GM19239 (cell line): ENCODE measurements at regions not wholly inside any gene's neighbourhood (a gene's known extent, or its start where the extent isn't known, plus 50 kb on each side); places are given as distances from the start of the nearest gene placed in this dataset.

Experiments
- DNase-seq: peaks from one replicate; pipeline ENCODE4 v3.0.0; 2011; ENCODE audit warnings: low spot score; ENCODE audit not compliant: insufficient read length
- FAIRE-seq: peaks from 2 replicates; lab custom pipeline; 2011; peaks lifted over from hg19 to GRCh38; lab: Jason Lieb, UNC

DNA sequence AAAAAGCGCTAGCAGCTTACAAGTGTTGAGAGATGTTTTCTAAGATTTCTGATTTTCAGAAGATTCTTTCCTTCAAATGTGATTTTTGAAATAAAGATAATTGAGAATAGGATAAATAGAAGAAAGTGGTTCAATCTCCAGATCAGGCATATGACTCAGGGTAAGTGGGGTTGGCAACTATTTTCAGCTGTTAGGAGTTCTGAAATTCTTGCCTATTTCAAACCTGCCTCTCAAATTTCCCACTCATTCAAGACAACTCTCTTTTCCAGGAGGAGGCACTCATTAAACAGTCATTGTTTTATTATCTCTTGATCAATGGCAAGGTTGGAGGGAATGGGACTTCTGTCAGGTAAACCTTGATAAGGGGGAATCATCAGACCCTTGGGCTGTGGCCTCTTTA lies 138.9 kb downstream of the HNMT start:
- FAIRE-seq (no peak), DNase-seq (no peak)

DNA sequence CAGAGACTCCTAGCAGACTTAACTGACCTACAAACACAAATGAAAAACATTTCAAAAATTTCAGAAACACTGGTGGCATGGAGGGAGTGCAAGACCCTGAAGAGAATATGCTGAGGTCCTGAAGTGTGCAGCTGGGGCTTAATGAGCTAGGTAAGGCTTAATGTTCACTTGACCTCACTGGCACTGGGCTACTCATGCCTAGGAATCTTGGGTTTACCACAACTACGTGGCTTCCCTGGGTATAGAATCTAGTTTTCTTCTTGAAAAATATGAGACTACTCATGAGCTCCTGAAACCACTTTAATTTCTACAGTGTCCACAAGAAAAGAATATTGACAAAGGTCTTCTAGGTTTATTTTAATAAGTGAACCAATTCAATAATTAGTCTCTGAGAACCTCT lies 139.8 kb downstream of the HNMT start:
- no peak for DNase-seq

DNA sequence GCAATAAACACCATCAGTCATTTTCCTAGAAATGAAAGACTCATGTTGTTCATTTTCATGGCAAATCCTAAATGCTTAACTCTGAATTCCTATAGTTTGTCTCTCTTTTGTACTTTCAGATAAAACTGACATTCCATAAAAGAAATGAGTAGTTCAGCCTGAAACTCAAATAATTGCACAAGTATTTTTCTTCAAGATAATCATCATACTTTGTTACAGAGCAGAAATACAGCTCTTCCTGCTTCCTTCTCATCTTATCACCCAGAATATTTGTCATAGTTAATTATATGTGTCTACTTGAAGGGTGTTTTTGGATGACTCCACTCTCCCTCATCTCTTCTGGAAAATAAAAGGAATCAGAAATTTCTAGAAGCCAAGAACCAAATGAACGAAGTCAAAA lies 141.1 kb downstream of the HNMT start:
- no peak for FAIRE-seq
- no peak for DNase-seq

More for the DNA sequence above, 139.8 kb downstream of the HNMT start:
- no peak for FAIRE-seq

DNA sequence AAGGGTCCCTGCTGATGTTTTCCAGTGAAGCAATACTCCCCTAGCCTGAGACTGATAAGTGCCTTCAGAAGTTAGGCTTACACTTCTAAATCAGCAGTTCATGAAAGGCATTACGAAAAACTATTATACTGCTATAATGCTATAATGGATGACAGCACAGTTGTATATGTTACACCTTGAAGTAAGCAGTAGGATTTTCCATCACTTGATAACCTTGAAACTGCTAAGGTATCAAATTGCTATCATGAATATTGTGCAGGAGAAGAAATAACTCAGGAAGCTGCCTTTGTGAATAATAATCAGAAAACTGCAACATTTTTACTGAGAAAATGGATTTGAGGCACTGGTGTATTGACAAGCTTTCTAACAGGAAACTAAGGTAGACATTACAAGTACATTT lies 142.3 kb downstream of the HNMT start:
- no peak for DNase-seq
- no peak for FAIRE-seq

DNA sequence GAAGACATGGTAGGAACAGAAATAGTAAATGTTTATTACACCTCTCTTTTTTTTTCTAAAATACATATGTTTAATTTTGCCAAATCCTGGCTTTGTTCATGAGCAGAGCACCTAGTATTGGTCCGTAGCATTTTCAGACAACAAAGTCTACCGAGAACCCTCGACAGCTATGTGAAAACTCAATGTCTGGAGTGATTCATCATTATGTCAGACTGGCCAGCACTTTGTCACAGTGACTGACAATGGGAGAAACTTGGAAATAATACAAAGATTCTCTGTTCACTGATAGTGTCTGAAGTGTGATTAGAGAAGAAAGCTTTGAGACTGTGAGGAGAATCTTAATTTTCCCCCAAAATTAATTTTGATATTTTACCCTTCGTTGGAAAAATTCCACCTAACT lies 143.0 kb downstream of the HNMT start:
- no peak for DNase-seq
- FAIRE-seq: no peak

DNA sequence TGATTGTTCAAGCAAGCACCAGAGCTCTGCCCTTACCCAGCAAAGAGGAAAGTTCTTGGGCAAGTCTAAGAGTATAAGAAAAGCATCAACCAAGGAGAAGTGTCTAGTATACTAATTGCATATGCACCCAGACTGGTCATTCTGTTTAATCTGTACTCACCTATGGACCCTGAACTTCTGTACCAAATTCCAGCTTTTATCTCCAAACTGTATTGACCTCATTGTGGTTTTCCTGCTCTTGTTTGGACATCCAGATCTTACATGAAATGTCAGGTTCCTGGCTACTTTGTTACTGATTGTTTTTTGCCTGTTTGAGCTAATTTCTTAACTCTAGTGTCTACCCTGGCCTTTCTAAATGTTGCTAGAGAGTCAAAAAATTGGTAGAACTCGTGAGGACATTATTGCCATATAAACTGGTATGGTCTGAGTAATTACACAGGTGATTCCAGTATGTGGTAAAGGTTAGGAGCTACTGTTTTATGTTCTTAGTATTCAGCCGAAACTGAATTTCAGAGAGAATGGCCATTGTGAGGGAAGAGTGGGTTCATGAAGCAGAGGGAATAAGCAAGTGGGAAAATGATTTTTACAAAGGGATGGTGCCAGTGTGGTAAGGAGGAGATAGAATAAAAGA lies 146.3 kb downstream of the HNMT start:
- DNase-seq (no peak), FAIRE-seq (no peak)

DNA sequence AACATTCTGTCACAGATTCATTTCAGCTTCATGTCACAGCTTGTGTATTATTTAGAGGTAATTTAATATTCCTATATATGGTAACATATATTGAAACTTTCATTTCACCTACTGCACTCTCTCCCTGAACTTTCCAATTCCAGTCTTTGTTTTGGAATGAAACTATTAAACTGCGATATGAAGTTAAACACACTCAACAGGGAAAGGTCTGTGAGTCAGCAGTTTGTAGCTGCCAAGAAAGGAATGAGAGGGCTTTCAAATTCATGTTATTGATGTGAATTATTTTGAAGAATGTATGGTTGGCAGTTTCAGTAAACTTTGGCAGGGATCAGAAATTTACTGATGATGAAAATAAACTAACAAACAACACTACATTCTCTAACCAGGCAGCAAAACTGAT lies 148.3 kb downstream of the HNMT start:
- FAIRE-seq: no peak
- DNase-seq: no peak

DNA sequence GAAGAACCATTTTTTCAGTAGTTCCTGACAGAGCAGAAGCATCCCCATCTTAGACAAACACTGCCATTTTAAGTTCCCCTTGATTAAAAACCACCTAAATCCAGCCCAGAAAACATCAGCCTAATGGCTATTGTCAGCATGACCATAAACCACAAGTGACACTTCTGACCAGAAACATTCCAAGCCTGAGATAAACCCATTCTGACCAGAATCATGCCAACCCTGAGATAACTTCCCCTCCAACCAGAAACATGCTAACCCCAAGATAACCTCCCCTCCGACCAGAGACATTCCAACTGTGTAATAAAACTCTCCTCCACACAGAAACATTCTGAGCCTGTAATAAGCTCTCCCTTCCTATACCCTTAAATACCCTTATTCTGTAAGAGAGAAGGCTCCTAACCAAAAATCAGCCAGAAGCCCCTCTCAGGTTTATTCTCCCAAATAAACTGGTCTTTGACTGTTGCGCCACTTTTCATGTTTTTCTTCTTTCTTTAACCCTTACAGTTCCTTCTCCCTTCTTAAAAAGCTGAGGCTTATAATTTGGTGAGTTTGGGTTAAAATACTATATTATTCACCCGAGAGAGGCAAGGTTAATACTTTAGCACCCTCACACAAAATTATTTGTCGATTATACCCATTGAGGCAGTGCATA lies 149.7 kb downstream of the HNMT start:
- DNase-seq: no peak
- FAIRE-seq: no peak

DNA sequence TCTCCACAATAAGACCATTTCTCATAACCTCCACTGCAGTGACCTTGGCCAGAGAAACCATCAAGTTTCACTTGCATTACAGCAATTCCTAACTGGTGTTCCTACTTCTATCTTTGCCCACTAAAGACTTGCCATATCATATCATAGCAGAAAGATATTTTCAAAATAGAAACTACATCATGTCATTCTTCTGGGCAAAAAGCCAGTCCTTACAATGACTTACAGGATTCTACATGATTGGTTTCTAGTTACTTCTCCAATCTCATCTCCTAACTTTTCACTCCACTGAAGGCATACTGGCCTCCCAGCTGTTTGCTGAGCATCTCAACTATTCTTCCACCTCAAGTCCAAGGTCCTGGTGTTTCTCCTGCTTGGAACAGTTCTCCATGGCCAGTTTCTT lies 151.4 kb downstream of the HNMT start:
- FAIRE-seq (no peak), DNase-seq (no peak)

DNA sequence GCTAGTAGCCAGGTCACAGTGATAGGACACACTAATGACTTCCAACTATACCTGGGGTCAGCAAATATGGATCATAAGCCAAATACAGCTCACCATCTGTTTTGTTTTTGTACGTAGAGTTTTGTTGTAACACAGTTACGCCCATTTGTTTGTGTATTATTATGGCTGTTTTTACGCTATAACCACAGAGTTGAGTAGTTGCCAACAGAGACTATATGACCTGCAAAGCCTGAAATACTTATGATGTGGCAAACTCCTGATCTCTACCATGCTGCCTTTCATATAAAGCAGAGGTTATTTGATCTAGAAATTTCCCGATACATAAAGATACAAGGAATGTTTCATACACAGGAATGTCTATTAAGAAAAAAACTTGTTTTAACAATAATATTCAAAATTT lies 152.2 kb downstream of the HNMT start:
- DNase-seq (no peak), FAIRE-seq (no peak)

DNA sequence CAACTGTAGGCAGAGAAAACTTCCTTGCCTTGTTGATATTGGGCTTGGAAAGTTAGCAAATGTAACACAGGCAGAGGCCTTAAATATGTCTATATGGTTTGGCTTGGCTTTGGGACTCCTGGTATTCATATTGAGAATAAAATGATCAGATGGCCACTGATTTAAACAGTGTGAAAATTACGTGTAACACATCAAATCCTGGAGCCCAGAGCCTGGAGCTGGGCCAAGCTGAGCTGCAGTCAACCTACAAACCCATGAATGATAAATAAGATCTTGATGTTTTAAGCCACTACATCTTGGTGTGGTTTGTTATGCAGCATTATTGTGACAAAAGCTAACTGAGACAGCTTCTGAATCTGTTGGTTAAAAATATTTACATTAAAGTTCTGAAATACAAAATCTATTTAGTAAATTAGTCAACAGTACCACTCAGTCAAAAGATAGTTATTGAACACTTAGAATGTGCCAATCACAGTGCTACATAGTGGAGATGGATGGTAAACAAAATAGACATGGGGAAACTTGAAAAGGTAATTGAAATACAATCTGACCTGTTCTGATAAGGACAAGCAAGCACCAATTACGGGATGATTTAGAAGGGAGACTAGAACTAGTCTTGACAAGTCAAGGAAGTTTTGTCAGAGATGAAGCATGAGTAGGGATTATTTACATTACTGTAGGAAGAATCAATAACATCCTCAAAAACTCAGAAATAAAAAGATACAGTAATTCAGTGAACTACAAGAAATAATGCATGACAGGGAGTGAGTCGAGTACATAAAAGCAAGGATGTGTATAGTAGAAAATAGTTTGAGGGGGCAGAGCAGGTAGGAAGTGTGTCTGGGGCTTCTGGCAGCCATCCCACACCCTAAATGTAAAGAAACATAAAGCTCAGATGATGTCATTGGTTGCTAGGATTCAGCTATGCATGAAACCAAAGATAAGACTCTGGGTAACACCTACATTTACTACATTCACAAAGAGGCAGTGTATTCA lies 157.7 kb downstream of the HNMT start:
- no peak for DNase-seq
- FAIRE-seq: no peak

DNA sequence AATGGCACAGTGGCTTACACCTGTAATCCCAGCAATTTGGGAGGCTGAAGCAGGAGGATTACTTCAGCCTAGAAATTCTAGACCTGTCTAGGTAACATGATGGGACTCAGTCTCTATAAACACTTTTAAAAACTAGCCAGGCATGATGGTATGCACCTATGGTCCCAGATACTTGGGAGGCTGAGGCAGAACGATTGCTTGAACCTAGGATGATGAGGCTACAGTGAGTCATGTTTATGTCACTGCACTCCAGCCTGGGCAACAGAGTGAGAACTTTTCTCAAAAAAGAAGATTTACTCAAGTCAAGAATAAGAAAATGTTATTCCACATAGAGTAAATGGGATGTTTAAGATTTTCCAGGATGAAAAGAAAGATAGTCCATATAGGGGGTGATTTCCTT lies 158.6 kb downstream of the HNMT start:
- FAIRE-seq (no peak), DNase-seq (no peak)

DNA sequence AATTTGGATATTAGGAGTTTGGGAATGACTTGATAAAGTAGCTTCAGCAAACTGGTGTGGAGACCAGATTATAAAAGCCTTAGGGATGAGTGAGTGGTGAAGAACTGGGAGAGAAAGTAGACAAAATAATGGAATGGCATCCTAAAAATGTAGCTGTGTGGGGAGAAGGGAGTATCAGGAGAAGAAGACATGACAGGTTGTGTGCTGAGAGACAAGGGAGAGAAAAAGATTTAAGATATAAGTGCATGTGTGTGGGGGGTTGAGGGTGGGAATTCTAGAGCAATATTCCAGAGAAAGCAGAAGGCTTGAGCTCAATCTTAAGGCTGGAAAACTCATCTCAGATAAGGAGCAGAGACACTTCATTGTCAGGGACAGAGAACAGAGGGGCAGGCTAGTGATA lies 159.5 kb downstream of the HNMT start:
- no peak for FAIRE-seq
- no peak for DNase-seq

DNA sequence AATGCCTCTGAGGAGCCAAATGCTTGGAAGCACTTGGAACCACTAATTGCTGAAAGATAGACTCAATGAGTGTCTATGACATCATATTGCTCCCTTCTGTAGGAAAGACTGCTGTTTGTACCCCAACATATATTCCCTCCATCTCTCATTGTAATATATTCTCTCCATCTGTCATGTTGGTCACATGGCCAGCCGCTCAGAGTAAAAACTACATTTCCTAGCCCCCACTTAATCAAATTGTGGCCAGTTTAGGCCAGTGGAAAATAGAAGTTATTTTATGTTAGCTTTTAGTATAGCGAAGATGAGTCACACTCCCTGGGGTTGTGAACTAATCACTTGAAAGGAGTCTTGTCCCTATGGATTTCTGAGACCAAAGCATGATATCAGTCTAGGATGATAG lies 160.2 kb downstream of the HNMT start:
- DNase-seq: no peak
- no peak for FAIRE-seq

DNA sequence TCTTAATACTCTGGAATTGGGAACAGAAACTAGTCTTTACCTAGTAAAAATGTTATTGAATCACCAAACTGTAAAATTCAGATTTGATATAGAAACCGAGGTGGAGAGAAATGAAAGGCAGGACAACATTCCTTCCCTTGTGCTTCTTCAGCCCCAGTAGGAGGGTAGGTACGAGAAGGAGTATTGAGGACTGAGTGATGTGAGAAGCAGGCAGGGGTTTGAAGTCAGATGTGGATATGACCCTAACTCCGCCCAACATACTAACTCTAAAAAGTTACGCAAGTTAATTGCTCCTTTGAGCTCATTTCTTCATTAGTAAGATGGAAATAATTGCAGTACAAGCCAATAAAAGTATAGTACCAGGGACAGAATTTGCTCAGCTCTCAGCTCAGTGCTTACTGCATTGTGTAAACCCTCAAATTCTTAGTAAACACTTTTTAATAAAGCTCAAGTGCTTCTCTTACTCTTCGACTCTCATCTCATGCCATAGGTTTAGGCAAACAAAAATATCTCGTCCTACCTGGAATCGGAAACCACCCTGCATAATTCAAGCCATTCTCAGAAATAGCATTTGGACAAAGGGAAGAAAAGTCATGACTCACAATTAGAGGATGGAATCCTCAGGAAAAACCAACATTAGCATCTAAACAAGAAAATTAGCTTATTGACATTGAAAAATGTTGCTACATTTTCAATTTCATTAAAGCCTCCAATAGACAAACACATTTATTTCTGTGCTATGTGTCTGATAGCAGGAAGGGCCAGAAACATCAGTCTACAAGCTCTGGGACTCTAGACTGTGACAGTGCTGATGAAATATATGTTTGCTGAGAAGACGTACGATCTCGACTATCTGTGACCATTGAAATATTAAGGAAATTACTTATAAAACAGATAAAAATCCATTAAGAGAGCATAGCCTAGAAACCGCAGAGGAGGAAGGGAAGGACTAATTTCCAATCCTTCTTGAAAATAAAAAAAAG lies 161.3 kb downstream of the HNMT start:
- no peak for FAIRE-seq
- DNase-seq: no peak

DNA sequence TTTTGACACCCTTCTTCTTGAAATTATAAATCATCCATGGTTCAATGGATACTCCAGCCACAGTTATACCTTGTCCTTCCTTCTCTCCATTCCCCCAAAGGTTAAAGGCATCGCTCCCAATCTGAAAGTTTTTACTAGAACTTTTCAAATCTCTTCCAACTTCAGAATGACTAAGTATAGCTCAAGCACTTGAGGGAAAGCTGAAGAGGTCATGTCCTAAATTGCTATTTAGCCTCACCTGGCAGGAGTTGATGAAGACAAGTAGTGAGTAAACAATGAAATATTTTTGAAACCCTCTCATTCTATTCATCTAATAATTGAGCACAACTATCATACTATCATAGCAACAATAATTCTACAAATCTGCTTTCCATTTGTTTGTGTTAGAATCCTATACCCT lies 167.8 kb downstream of the HNMT start:
- FAIRE-seq: no peak
- no peak for DNase-seq

DNA sequence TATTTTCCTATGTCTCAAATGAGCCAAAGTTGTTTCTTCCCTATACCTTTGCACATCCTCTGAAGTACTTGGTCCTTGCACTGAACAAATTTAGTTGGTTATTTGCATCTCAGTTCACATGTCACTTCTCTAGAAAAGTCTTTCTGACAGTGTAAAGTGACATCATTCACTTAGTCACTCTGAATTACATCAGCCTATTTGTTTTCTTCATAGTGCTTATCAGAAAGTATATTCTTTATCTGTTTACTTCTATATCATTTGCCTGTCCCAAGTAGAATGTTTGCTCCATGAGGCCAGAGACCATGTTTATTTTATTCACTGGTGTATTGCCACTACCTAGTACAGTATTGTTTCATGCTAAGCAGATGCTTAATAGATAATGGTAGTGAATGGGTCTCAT lies 173.7 kb downstream of the HNMT start:
- DNase-seq (no peak), FAIRE-seq (no peak)

DNA sequence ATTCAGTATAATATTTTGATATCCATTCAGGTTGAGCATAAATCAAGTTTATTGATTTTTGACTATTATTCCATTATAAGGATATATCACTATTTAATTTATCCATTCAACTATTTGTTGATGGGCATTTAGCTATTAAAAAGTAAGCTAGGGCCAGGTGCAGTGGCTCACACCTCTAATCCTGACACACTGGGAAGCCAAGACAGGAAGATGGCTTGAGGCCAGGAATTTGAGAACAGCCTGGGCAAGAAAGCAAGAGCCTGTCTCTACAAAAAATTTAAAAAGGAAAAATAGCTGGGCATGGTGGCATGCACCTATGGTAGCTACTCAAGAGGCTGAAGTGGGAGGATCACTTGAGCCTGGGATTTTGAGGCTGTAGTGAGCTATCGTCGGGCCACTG lies 183.5 kb downstream of the HNMT start:
- FAIRE-seq (no peak), DNase-seq (no peak)

DNA sequence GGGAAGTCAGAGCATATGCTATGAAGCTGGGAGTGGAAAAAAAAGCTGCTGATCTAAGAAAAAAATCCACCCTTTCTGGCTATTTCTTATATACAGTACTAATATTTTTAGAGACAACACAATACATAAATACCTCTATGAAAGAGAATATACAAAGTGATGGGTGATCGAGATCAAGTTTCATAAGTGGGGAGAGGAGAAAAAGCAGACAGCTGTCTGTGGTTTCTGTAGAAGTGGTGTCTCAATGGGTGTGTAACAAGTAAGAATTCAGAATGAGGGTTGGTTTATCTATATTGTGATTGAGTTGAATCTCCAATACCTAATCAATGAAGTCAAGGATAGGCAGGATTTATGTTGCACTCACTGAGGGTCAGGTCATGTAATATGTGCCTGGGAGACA lies 191.0 kb downstream of the HNMT start:
- FAIRE-seq: no peak
- no peak for DNase-seq

DNA sequence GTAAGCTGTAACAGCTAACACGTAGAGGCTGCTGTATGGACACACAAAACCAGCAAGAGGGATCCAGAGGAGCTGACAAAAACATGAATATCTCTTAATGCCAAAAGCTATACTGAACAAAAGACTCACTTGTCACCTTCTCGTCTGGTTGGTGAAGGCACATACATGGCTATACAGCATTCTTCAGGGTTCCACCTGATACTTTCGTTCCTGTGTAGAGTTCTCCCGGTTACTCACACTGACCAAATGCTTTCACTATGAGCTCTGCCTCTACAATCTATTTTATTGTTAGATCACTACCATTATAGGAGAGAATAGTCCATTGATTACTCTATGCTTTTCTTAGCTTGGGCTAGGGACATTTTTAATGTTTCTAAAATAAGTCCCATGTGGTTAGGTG lies 193.1 kb downstream of the HNMT start:
- no peak for DNase-seq
- no peak for FAIRE-seq
